ENCODE measurements at regions not wholly inside any gene's neighbourhood (a gene's known extent, or its start where the extent isn't known, plus 50 kb on each side); places are given as distances from the start of the nearest gene placed in this dataset.

- TF ChIP-seq CTCF (IDR thresholded peaks at IDR 0.05) (peak in 1 of 7 experiments; percentile 4), POLR2A (IDR thresholded peaks at IDR 0.05) (peak in 2 of 3 donors; percentile 46 to 55)
These were observed 256.5 kb upstream of the RREB1 start for GRCh38 chr6:6851059-6851948.

Data from body of pancreas (tissue), 4 donors.